ENCODE measurements at regions not wholly inside any gene's neighbourhood (a gene's known extent, or its start where the extent isn't known, plus 50 kb on each side); places are given as distances from the start of the nearest gene placed in this dataset.
"Not testable (repeated sequence)": the region's sequence is repeated elsewhere in the genome, so short reads cannot be mapped to it uniquely, and the experiment has no call there.

DNA sequence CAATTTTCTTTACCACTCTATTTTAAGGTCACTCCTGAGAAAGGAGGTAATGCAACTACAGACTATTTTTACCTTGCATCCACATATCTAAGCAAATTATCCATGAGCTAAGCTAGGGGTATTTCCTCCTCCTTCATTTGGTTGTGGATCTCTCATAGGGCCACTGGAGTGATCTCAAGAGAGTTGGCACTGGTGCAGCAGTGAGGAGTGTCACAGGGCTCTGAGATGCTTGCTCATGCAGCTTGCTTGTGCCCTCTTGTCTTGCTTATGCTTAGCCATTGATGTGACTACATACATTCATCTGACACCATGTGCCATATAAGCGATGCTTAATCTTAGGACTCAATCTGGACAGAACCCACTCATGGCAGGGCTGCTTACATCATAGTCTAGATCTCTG is 950.3 kb downstream of the TSN start:
- no peak for DNase-seq (ENCODE audit: low read depth)

DNA sequence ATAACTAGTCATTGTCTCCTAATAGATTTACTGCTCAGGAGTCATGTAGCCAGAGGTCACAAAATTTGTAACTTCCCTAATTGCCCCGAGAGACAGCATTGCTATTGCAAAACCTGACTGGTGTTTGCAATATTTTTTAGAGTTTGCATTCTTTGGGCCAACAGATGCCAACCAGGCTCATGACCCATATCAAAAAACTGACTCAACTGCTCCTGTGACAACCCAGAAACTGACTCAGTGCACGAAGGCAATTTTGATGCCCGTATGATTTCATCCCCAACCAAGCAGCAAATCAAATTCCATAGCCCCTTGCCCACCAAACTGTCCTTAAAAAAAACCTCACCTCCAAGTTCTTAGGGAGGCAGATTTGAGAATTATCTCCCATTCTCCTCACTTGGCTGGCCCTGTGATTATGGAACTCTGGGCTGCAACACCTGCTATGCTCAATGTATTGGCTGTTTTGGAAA is 951.3 kb downstream of the TSN start:
- no peak for DNase-seq (ENCODE audit: low read depth)

DNA sequence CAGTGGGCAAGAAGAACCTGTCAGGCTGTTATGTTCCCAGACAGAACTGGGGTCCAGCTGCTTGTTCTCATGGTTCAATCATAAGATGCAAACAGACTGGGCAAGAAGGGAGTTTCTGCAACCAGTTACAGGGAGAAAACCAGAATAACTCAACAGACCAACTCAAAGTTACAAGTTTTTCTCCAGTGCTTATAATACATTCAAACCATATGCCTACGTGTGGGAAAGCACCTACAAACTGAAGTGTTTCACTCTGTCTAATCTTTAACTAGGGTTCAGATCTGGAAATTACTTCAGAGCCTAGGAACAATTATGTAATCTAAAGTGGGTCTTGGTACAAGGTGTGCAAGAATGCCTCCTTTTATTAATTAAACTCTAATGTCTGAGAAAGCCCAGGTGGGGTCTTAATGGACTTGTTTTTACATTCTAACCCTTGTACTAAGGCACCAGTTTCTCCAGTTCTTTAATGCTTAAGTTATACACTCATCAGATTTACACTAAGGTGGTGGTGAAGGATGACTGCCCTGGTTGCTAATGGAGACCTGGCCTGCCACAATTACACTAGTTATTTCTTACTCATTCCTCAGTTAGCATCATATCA is 951.9 kb downstream of the TSN start:
- DNase-seq (ENCODE audit: low read depth), result no peak

DNA sequence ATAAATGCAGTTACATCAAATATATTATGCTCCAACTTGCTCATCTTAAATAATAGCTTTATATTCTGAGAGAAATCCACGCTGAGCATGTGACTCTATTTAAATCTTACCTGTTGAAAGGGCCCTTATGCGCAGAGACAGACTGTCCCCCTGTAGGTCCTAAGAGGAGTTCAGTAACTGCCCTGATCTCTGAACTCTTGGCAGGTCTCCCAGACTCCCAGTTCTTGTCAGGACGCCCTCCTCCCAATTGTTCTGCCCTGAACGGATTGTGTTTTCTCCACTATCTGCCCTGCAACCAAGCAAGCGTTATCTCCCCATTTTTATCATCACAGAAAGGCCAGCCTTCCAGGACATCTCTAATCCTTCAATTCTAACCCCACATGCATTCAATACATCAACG is 954.6 kb downstream of the TSN start:
- DNase-seq (ENCODE audit: low read depth), result no peak

DNA sequence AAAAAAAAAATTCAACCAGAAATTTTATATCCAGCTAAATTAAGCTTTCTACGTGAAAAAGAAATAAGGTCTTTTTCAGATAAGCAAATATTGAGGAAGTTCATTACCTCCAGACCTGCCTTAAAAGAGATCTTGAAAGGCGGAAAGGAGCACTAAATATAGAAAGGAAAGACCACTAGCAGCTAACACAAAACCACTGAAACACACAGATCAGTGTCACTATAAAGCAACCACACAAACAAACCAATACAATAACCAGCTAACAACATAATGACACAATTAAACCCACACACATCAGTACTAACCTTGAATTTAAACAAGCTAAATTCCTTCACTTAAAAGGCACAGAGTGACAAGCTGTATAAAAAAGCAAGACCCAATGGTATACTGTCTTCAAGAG is 958.3 kb downstream of the TSN start:
- DNase-seq (ENCODE audit: low read depth), result no peak

DNA sequence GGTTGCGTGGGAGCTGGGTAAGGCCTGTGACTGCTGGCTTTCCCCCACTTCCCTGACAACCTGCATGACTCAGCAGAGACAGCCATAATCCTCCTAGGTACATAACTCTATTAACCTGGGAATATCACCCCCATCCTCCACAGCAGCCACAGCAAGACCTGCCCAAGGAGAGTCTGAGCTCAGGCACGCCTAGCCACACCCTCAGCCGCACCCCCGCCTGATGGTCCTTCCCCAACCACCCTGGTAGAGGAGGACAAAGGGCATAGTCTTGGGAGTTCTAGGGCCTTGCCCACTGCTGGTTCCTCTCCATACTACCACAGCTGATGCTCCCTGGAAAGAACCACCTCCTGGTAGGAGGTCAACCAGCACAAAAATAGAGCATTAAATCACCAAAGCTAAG is 965.4 kb downstream of the TSN start:
- DNase-seq (ENCODE audit: low read depth), result not testable (repeated sequence)

DNA sequence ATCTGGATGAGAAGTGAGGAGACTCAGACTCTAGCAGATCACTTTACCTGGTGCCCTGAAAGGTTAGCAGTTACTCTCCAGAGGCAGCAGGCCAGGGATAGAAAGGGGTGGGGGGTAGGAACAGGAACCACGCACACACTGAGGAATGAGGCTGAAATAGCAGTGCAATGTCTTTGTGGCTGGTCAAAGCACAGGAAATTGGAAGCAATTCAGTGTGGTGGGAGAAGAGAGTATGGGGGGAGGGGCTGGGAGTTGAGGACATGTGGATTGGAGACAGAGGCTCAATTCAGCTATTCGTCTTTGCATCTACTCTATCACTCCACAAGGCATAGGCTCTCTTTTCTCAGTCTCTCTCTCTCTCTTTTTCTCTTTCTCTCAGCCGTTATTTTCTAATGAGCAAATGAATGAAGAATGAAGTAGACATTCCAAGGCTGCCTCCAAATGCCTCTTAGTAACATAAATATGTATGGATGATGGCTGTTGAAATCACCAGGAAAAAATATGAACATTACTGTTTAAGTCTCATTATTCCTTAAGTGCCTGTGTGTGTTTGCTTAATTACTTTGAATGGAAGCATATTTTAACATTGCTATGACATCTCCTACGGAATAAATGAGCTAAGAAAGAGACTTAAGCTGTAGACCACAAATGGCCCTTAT is 979.4 kb downstream of the TSN start:
- DNase-seq (ENCODE audit: low read depth), result no peak

DNA sequence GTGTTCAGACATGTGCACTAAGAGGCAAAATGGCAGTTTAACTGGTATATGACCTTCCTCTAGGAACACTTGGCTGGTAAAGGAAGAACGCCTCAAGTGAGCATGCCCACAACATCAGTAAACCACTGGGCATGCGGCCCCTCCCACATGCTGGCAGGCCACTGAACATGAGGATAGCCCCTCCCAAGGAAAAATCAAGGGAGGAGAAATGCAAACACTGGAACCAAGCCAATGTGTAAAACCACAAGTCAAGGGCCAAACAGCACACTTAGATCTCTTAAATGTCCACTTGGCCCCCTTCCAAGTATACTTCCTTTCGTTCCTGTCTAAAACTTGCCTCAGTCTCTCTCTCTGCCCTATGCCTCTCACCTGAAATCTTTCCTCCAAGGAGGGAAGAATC is 980.8 kb downstream of the TSN start:
- peak; percentile 3 for DNase-seq (ENCODE audit: low read depth)

DNA sequence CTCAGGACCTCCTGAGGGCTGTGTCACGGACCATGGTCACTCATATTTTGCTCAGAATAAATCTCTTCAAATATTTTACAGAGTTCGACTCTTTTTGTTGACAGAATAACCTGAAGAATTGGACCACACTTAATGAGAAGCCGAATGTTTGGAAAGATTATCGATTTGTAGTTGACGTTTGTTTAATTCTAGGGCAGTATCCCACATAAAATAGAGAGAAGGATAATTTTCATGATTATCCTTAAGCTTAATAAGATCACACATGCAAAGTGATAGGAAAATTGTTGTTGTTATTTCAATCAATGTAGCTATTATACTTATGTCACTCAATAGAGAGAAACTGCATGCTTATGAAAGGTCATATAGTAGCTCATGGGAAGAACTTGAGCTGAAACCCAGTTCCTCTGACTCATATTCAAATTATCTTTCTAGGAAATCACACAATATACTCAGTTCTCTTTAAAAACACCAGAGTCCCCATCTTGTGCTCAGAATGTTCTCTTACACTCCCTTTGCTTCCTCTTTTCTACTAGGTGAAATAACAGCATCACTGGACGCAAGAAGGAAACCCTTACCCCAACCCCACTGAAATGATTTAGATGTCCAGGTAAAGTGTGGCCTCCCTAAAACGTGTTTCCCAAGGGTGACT is 982.1 kb downstream of the TSN start:
- DNase-seq (ENCODE audit: low read depth), result no peak

DNA sequence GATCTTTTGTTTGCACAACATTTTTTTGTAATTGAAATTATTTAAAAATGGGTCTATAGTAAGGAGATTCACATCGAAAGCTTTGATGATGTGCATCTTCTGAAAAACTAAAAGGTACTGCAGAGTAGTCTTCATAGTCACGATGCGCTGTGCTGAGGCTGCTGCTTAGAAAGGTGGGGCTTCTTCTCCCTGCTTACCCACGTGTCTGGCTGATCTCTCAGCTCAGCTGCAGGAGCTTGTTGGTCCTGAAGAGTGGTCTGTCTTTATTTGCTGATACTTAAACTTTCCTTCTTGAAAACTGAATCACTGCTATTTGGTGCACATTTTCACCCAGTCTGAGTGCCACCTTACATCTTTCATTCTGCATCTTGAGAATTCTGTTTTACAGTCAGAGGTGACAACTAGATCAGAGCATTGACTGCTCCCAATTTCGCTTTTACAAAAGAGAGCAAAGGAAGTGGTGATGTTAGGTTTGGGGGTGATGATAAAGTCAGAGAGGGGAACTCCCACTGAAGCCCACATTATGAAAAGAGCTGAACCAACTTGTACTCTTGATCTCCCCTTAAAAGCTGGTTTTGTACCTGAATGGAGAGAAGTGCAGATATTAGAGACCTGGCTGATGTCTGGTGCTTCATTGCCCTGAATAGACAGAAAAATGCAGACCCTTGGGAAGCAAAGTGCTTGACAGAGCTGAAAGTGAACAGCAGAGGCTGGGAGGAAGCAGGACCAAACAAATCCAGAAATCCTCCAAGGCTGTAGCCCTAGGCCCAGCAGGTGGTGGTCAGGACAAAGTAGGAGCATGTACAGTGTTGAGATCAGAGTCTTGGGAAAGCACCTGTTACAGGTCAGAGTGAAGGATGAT is 984.5 kb downstream of the TSN start:
- DNase-seq (ENCODE audit: low read depth), result no peak

DNA sequence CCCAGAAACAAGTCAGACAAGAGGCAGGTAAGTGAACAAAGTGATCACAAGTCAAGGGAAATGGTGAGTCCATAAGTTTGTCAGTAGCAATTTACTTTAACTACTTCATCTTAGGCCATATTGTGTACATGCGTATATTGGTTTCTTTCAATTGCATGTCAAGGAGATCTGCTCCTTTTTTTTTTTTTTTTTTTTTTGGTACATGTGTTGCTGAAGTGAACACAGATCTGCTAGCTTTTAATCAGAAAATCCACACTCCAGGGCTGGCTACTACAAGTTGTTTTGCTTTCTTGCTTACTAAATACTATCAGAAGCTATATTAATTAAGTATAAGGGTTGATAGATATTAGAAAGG is 985.1 kb downstream of the TSN start:
- no peak for DNase-seq (ENCODE audit: low read depth)

DNA sequence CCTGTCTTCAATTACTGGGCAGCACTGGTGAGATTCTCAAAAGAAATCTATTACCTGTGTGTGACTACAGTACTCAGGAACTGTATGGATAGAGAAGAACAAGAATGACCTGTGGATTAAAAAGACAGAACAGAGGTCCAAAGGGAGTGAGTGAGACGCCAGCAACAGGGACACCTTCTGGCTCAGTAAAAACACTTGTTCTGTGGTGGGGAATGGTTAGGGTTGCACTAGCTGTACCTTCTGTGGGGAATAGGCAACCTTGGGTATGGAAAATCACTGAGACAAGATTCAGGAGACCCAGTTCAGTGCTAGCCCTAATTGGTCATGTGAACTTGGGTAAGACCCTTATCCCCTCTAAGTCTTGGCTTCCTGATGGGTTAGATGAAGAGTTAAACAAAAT is 986.0 kb downstream of the TSN start:
- DNase-seq (ENCODE audit: low read depth), result no peak

DNA sequence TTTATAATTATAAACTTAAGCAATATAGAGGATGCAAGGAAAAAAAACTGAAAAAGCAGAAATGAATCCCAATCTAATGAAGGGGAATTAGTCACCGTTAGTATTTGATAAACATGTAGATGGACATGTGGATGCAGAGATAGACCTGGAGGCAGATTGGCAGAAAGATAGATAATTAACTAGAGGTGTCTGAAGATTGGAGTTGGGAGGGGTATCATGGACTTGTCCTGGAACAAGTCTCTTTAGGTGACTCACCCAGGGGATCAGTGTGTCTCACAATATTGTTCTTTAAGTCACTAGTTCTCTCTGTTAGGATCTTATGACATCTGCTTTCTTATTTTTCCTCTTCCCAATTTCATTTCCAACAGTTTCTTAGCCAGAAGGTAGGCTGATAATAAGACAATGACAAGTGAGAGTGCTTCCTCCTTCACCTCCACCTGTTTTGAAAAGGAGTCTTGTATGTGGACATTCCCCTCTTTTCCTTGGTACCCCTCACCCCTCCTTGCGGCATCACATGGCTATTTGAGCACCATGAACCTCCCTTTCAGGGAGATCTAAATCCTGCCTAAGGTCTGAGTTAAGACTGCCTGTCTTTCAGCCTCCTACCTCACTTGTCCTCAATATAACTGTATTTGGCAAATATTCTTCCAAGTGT is 987.7 kb downstream of the TSN start:
- DNase-seq (ENCODE audit: low read depth), result no peak

DNA sequence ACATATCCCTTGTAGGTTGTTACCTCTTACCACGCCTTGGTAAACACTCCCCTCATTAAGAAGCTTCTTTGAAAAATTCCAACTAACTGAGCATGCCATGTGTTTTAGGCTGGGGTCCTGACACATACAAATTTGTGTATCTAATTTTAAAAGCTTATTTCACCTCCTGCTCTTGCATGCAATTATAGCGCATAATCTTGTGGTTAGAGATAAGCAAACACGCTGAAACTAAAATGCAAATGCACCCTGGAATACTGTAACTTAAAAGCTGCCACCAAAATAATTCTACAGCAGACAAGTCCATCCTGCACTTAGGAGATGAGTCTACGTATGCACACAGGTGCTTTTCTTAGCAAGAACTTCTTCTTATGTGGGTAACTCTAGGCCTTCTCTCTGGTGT is 990.2 kb downstream of the TSN start:
- DNase-seq (ENCODE audit: low read depth), result no peak

DNA sequence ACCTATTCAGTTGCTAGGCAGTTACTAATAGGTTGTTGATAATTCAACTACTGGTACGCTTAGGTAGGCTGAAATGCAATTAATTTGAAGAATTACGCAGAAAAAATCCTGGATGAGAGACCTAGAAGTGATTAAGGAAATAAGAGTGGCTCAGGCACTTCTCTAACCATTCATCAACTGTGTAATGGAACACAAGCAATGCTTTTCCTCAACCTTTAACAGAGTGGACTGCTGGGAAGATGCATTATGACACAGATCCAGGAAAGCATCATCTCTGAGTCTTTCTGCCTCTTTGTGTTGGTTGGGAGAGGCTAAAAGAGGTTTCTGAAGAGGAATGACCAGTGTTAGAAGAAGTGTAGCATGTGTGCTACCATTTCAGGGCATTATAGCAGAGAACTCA is 992.2 kb downstream of the TSN start:
- DNase-seq (ENCODE audit: low read depth), result no peak

DNA sequence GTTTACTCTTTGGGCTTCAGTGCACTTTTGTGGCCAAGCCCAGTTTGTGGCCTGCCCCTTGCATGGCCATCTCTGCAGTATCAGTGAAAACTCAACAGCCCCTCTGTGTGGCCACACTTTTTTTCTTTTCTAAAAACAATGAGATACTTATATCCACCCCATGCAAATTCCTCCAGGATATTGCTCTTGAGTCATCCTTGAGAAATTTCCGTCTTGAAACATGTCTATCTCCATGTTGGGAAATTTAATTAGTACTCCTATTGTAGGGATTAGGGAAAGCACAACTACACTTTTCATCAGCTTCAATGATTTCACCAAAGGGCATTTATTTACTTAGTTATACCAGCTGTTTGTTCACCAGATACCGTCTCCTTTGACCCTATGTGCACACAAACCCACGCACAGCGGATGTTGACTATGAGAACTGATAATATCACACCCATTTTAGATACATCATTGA is 993.1 kb downstream of the TSN start:
- peak; percentile 5 for DNase-seq (ENCODE audit: low read depth)

DNA sequence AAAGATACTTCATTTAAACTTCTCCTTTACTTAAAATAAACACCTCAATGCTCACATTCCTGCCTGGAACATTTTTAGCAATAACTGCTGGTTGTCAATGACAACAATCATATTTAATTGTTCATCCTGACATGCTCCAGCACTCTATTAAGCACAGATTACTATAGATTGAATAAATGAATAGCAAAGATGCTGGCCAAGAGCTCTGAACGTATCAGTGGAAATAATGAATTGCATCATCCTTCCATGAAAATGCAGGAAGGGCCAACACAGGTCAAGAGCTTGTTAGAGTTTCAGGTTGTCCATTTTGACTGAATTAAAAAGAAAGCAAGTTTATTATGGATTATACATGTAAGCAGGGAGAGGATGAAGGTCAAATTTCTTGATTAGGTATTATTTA is 994.0 kb downstream of the TSN start:
- no peak for DNase-seq (ENCODE audit: low read depth)

DNA sequence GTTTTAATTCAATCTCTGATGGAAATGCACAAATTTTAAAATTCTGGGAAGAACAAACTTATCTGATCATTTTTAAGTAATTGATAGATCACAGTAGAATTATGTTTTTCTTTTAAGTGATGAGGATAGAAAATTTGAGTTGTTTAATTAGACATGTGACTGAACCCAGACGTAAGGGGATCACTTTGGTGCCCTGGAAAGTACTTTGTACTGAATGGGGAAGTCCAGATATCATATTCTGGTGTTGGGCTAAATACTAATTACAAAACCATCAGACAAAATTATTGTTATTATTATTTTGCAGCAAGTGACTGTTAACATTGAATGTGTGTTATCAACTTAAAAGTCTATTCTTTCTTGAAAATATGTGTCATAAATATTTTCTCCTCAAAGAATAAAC is 994.6 kb downstream of the TSN start:
- no peak for DNase-seq (ENCODE audit: low read depth)

DNA sequence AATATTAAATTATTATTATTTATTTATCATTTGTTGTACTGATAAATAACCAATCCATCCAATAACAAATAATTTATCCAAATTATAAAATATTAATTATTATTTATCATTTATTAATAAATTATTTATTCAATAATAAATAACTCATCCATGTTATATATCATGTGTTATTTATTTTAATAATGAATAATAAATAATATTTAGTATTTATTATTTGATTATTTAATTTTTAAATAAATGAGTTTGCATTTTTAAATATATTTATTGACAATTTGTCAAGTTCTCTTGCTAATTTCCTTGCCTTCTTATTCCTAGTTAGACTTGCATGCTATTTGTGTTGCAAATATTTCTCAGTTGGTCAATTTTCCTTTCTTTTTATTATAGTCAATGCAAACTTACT is 995.4 kb downstream of the TSN start:
- no peak for DNase-seq (ENCODE audit: low read depth)

DNA sequence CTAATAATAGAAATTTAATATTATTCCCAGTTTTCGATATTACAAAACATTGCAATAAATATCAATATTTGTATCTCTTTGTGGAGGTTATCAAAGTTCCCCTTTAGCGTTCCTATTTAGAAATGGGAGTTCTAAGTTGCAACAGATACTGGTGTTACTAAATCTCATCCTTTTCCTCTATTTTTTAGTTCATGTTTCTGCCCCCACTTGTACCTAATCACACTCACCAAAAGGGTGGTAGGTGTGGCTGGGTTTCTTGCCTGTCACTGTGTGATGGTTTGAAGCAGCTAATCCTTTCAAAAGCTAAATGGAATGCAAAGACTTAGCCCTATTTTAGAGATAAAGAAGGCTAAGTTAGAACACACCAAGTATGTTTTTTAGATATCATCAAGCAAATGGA is 997.9 kb downstream of the TSN start:
- no peak for DNase-seq (ENCODE audit: low read depth)

DNA sequence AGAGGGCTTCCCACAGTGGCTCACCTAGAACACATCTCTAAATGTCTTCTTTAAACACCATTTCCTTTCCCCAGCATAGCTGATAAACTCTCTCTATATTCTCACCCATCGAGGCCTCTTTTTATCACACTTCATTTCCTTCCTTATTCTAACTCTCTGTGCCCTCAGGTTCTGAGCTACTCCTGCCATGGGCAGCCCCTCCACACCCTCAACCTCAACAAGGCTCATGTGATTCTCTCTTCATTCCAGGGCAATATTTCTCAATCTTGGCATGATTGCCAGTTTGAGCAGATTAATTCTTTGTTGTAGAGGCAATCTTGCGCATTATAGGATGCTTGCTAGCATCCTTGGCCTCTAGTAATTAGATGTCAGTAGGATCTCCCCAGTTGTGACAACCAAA is 999.1 kb downstream of the TSN start:
- no peak for DNase-seq (ENCODE audit: low read depth)

DNA sequence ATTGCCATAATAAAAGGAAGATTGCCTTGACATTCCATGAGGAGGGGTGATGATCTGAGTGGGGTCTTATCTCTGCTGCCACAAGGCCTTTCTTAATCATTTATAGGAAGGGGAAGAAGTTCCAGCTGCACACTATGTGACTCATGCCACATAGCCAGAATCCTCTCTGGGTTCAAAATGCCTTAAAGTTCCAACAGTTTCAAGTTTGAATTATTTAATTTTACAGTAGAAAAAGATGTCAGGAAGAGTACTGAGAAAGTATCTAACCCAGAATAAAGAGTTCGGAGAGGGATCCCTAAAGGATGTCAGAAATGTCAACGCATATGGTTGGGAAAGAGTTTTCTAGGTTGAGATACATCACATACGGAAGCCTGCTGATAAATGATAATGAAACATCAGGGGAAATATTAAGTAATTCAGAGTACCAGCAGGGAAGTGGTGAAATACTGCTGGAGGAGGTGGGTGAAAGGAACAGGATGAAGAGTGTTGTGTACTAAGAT is 999.9 kb downstream of the TSN start:
- DNase-seq (ENCODE audit: low read depth), result no peak

Measured in M059J (cell line).